Mesenchymal stem cell (in vitro differentiated cells and primary cell): ENCODE measurements at regions not wholly inside any gene's neighbourhood (a gene's known extent, or its start where the extent isn't known, plus 50 kb on each side); places are given as distances from the start of the nearest gene placed in this dataset.

Experiments used
- DNase-seq: peaks from one replicate; pipeline ENCODE4 v3.0.0-alpha.2; 2013
- H2AFZ ChIP-seq: one replicate; pipeline ENCODE4 v1.6.1; 2013; ENCODE audit warnings: low read depth, mild to moderate bottlenecking, control low read depth, inconsistent platforms, low read length, moderate library complexity
- H2AK5ac ChIP-seq: 2 replicates; pipeline ENCODE4 v1.6.1; 2013; ENCODE audit warnings: low read length, moderate library complexity, mild to moderate bottlenecking, inconsistent platforms; ENCODE audit not compliant: severe bottlenecking
- H2BK120ac ChIP-seq: one replicate; pipeline ENCODE4 v1.6.1; 2013; ENCODE audit warnings: low read depth, mild to moderate bottlenecking, inconsistent platforms, low read length, moderate library complexity
- H2BK12ac ChIP-seq, 2 experiments: one replicate each; pipeline ENCODE4 v1.6.1; 2013; ENCODE audit warnings: inconsistent platforms in 2 of 2, low read length in 2 of 2, mild to moderate bottlenecking in 2 of 2, moderate library complexity in 2 of 2, control low read depth in 1 of 2
- H2BK15ac ChIP-seq: one replicate; pipeline ENCODE4 v1.6.1; 2013; ENCODE audit warnings: mild to moderate bottlenecking, low read depth, inconsistent platforms; ENCODE audit not compliant: poor library complexity, severe bottlenecking
- H2BK5ac ChIP-seq: 2 replicates; pipeline ENCODE4 v1.6.1; 2013; ENCODE audit warnings: low read depth, mild to moderate bottlenecking, low read length, control low read depth, inconsistent platforms; ENCODE audit not compliant: poor library complexity, severe bottlenecking
- H3K14ac ChIP-seq, 2 experiments: one replicate each; pipeline ENCODE4 v1.6.1; 2013; ENCODE audit warnings: inconsistent platforms in 2 of 2, low read length in 2 of 2, control low read depth in 1 of 2, mild to moderate bottlenecking in 1 of 2, moderate library complexity in 1 of 2
- H3K18ac ChIP-seq, 2 experiments: one replicate each; pipeline ENCODE4 v1.6.1; 2013; ENCODE audit warnings: inconsistent platforms in 2 of 2, low read length in 2 of 2, control low read depth in 1 of 2, low read depth in 1 of 2, mild to moderate bottlenecking in 1 of 2
- H3K23ac ChIP-seq, 2 experiments: one replicate each; pipeline ENCODE4 v1.6.1; 2013; ENCODE audit warnings: inconsistent platforms in 2 of 2, low read length in 2 of 2, mild to moderate bottlenecking in 2 of 2, moderate library complexity in 2 of 2, control low read depth in 1 of 2
- H3K27ac ChIP-seq: 2 replicates; pipeline ENCODE4 v1.5.1; 2013; ENCODE audit warnings: mild to moderate bottlenecking, moderate library complexity, low read length, control low read depth, inconsistent platforms; ENCODE audit not compliant: poor library complexity, severe bottlenecking
- H3K27me3 ChIP-seq, 2 experiments: 2 replicates each; pipeline versions ENCODE4 v1.6.1 to v1.7.0; 2013; ENCODE audit warnings: low read length in 2 of 2, mild to moderate bottlenecking in 2 of 2, moderate library complexity in 2 of 2, control low read depth in 1 of 2, inconsistent platforms in 1 of 2; ENCODE audit not compliant: control insufficient read depth in 1 of 2, insufficient read depth in 1 of 2
- H3K36me3 ChIP-seq, 2 experiments: 2 replicates each; pipeline versions ENCODE4 v1.6.1 to v1.7.0; 2013; ENCODE audit warnings: low read length in 2 of 2, control low read depth in 1 of 2, inconsistent platforms in 1 of 2, low read depth in 1 of 2, mild to moderate bottlenecking in 1 of 2; ENCODE audit not compliant: insufficient read depth in 2 of 2, control insufficient read depth in 1 of 2
- H3K4ac ChIP-seq, 2 experiments: one replicate each; pipeline ENCODE4 v1.6.1; 2013; ENCODE audit warnings: inconsistent platforms in 2 of 2, low read length in 2 of 2, mild to moderate bottlenecking in 2 of 2, moderate library complexity in 2 of 2, control low read depth in 1 of 2, low read depth in 1 of 2
- H3K4me1 ChIP-seq: 2 replicates; pipeline ENCODE4 v1.6.1; 2013; ENCODE audit warnings: low read depth, low read length, control low read depth; ENCODE audit not compliant: control insufficient read depth, insufficient read depth
- H3K4me2 ChIP-seq: 2 replicates; pipeline ENCODE4 v1.6.1; 2013; ENCODE audit warnings: low read length, mild to moderate bottlenecking, inconsistent platforms; ENCODE audit not compliant: poor library complexity, severe bottlenecking
- H3K4me3 ChIP-seq, 2 experiments: 2 replicates each; pipeline versions ENCODE4 v1.5.1 to v1.7.0; 2013; ENCODE audit warnings: low read length in 2 of 2, mild to moderate bottlenecking in 2 of 2, control low read depth in 1 of 2, low read depth in 1 of 2; ENCODE audit not compliant: insufficient read depth in 1 of 2
- H3K79me1 ChIP-seq: replicated peaks from 2 replicates; pipeline ENCODE4 v1.6.1; 2013; ENCODE audit warnings: mild to moderate bottlenecking, control low read depth, low read length, inconsistent platforms; ENCODE audit not compliant: poor library complexity, severe bottlenecking
- H3K9ac ChIP-seq: 2 replicates; pipeline ENCODE4 v1.7.0; 2013; ENCODE audit warnings: mild to moderate bottlenecking, low read length, moderate library complexity
- H3K9me3 ChIP-seq: 2 replicates; pipeline ENCODE4 v1.7.0; 2013; ENCODE audit warnings: mild to moderate bottlenecking, low read length; ENCODE audit not compliant: control insufficient read depth
- H4K8ac ChIP-seq: one replicate; pipeline ENCODE4 v1.6.1; 2013; ENCODE audit warnings: inconsistent platforms, mild to moderate bottlenecking, low read length, moderate library complexity
- H4K91ac ChIP-seq: one replicate; pipeline ENCODE4 v1.6.1; 2013; ENCODE audit warnings: mild to moderate bottlenecking, low read length, inconsistent platforms
- WGBS: methylation state at CpG from one replicate; pipeline ENCODE4 v1.1.7; 2013; ENCODE audit warnings: mixed read lengths; 5-methylcytosine and 5-hydroxymethylcytosine counted together

DNA sequence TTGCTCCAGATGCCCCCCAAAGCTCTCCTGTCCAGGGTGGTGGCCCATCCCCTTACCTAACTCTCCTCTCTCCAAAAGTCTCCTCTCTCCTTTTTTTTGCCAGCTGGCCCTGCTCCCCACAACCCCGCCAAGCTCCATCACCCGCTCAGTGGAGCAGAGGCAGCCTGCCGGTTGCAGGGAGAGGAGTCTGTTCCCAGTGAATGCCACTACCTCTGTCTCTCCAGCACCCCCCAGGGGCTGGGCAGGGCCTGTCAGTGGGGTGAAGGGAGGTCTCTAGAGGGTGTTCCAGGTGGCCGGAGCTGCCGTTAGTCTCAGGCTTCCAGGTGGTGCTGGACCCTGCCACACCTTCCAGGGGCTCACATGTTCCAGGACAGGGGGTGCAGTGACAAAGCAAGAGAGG, 387.0 kb downstream of the CTTN start:
- Histone ChIP-seq H3K23ac (no peak overlapping the region), H2BK12ac (no peak overlapping the region)
- 84% methylated on average over 5 of the region's 5 CpGs for WGBS

GRCh38 chr11:70786021-70786665, 387.8 kb downstream of the CTTN start:
- no peak overlapping the region for H2BK12ac ChIP-seq
- no peak overlapping the region for H3K9ac ChIP-seq
- H2AFZ ChIP-seq = no peak overlapping the region
- H3K18ac ChIP-seq = no peak overlapping the region
- H3K27ac ChIP-seq = no peak overlapping the region
- H3K4me1 ChIP-seq = peaks cover 22% of the 10 kb centered on the region
- H3K4ac ChIP-seq = no peak overlapping the region
- no peaks in the 10 kb centered on the region for H3K9me3 ChIP-seq
- WGBS = 70% methylated on average over 5 of the region's 6 CpGs
- peaks cover 0 to 2% of the 10 kb centered on the region in 2 experiments for H3K36me3 ChIP-seq
- no peak overlapping the region for H4K8ac ChIP-seq
- DNase-seq = no peak
- H4K91ac ChIP-seq = no peak overlapping the region
- peaks cover 2% of the 10 kb centered on the region for H3K79me1 ChIP-seq
- no peak overlapping the region for H2BK120ac ChIP-seq
- H3K4me3 ChIP-seq = no peak overlapping the region
- H3K14ac ChIP-seq = no peak overlapping the region
- H2BK5ac ChIP-seq = no peak overlapping the region
- no peak overlapping the region for H2AK5ac ChIP-seq
- no peaks in the 10 kb centered on the region for H3K27me3 ChIP-seq
- H2BK15ac ChIP-seq = no peak overlapping the region
- H3K23ac ChIP-seq = no peak overlapping the region
- no peak overlapping the region for H3K4me2 ChIP-seq

More for the DNA sequence above, 387.0 kb downstream of the CTTN start:
- H2AK5ac ChIP-seq = no peak overlapping the region
- peaks cover 2% of the 10 kb centered on the region for H3K79me1 ChIP-seq
- no peaks in the 10 kb centered on the region for H3K9me3 ChIP-seq
- peaks cover 0 to 2% of the 10 kb centered on the region in 2 experiments for H3K36me3 ChIP-seq
- DNase-seq = no peak
- H4K91ac ChIP-seq = no peak overlapping the region
- peak overlapping the region; percentile 3 for H2BK120ac ChIP-seq
- H3K18ac ChIP-seq = no peak overlapping the region
- peak overlapping the region in 1 of 2 experiments; percentile 29 for H3K14ac ChIP-seq
- no peak overlapping the region for H3K9ac ChIP-seq
- no peak overlapping the region for H2AFZ ChIP-seq
- no peaks in the 10 kb centered on the region for H3K27me3 ChIP-seq
- no peak overlapping the region for H3K27ac ChIP-seq
- H3K4me2 ChIP-seq = no peak overlapping the region
- H4K8ac ChIP-seq = no peak overlapping the region
- no peak overlapping the region for H3K4me3 ChIP-seq
- H2BK15ac ChIP-seq = no peak overlapping the region
- peaks cover 22% of the 10 kb centered on the region for H3K4me1 ChIP-seq
- H3K4ac ChIP-seq = no peak overlapping the region
- no peak overlapping the region for H2BK5ac ChIP-seq

DNA sequence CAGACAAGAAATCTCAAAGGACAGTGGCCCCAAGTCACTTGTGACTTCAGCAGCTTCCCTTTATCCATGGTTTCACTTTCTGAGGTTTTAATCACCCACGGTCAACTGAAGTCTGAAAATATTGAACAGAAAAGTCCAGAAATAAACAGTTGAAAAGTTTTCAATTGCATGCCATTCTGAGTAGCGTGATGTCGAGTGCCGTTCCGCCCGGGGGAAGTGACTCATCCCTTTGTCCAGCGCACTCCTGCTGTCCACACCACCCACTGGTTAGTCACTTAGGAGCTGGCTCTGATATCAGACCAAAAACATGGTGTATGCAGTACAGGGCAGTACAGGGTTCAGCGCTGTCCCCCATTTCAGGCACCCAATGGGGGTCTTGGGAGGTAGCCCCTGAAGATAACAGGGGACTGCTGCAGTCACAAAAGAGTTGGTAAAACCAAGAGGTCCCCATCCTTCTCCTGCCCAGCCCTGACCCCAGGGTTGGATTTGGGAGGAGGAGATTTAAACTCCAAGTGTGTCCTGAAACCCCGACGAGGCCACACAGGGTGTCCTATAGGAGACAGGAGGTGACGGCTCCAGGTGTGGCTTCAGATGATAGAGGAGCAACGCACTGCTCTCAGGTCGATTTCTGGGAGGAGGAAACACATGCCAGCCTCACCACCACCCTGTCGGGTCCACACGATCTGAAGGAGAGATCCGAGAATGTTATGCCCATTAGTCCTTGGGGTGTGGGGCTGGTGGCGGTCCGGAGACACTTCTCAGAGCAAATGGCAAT, 390.1 kb downstream of the CTTN start:
- Histone ChIP-seq H3K23ac (no peak overlapping the region), H3K18ac (peak overlapping the region; percentile 34 to 38), H2BK120ac (no peak overlapping the region), H3K4me3 (no peak overlapping the region), H2BK12ac (peak overlapping the region; percentile 25 to 69), H2BK15ac (no peak overlapping the region), H2AFZ (no peak overlapping the region), H2BK5ac (no peak overlapping the region), H3K4me2 (no peak overlapping the region), H3K36me3 (peaks cover 0 to 2% of the 10 kb centered on the region in 2 experiments), H3K9ac (peak overlapping the region; percentile 45), H3K4ac (peak overlapping the region in 1 of 2 experiments; percentile 19), H3K9me3 (peaks cover 7% of the 10 kb centered on the region), H4K91ac (no peak overlapping the region), H4K8ac (peak overlapping the region; percentile 27), H3K79me1 (peaks cover 2% of the 10 kb centered on the region), H3K27me3 (no peaks in the 10 kb centered on the region), H2AK5ac (peak overlapping the region; percentile 65), H3K27ac (peak overlapping the region; percentile 58), H3K4me1 (peaks cover 19% of the 10 kb centered on the region), H3K14ac (no peak overlapping the region)
- peak; percentile 92 for DNase-seq
- 55% methylated on average over 18 of the region's 18 CpGs for WGBS

- H3K4me3 ChIP-seq = no peak overlapping the region
- H3K9ac ChIP-seq = no peak overlapping the region
- H3K79me1 ChIP-seq = peaks cover 2% of the 10 kb centered on the region
- peaks cover 16% of the 10 kb centered on the region for H3K9me3 ChIP-seq
- no peak overlapping the region for H2AFZ ChIP-seq
- 70% methylated on average over 12 of the region's 12 CpGs for whole genome bisulfite sequencing
- no peak overlapping the region for H3K18ac ChIP-seq
- H3K27ac ChIP-seq = no peak overlapping the region
- H2BK15ac ChIP-seq = no peak overlapping the region
- H2BK12ac ChIP-seq = no peak overlapping the region
- no peak overlapping the region for H3K4ac ChIP-seq
- no peak overlapping the region for H2AK5ac ChIP-seq
- H3K4me2 ChIP-seq = no peak overlapping the region
- no peak overlapping the region for H2BK5ac ChIP-seq
- DNase-seq = no peak
- no peak overlapping the region for H4K91ac ChIP-seq
- no peak overlapping the region for H3K14ac ChIP-seq
- peaks cover 16% of the 10 kb centered on the region for H3K4me1 ChIP-seq
- no peak overlapping the region for H4K8ac ChIP-seq
- H3K36me3 ChIP-seq = peaks cover 0 to 2% of the 10 kb centered on the region in 2 experiments
- H2BK120ac ChIP-seq = no peak overlapping the region
- H3K27me3 ChIP-seq = no peaks in the 10 kb centered on the region
- H3K23ac ChIP-seq = no peak overlapping the region
Measured at GRCh38 chr11:70790671-70791300, 392.5 kb downstream of the CTTN start.
